Erythroblast (primary cell): ENCODE measurements at regions not wholly inside any gene's neighbourhood (a gene's known extent, or its start where the extent isn't known, plus 50 kb on each side); places are given as distances from the start of the nearest gene placed in this dataset.

Experiments used
- GATA1 ChIP-seq: IDR thresholded peaks from 2 replicates; pipeline ENCODE4 v1.6.1; 2011; ENCODE audit warnings: low read depth, mild to moderate bottlenecking, control low read depth, low read length, moderate library complexity
- POLR2A ChIP-seq: IDR thresholded peaks from 2 replicates; pipeline ENCODE4 v1.6.1; 2011; ENCODE audit warnings: mild to moderate bottlenecking, low read length

GRCh38 chr1:58836408-58836807 lies 52.6 kb upstream of the JUN start:
- no peak for TF ChIP-seq POLR2A
- no peak for TF ChIP-seq GATA1
